Memory B cell (primary cell): ENCODE measurements at regions not wholly inside any gene's neighbourhood (a gene's known extent, or its start where the extent isn't known, plus 50 kb on each side); places are given as distances from the start of the nearest gene placed in this dataset.

Source experiments
- ATAC-seq: fragments of 150-1000 bp; cut with Tn5 transposase; 2 replicates; pipeline ENCODE4 v1.10.0; 2021; ENCODE audit warnings: low read depth, mild to moderate bottlenecking, moderate library complexity
- DNase-seq, 2 donors: peaks; one replicate each; pipeline ENCODE4 v3.0.0; 2022; ENCODE audit warnings: low spot score in 2 of 2
- H3K27ac Mint-ChIP-seq: one replicate; pipeline ENCODE4 v1.8.0; 2022; ENCODE audit warnings: mild to moderate bottlenecking, moderate library complexity, mixed read lengths
- H3K27me3 Mint-ChIP-seq: one replicate; pipeline ENCODE4 v1.8.0; 2022; ENCODE audit warnings: mixed read lengths
- H3K36me3 Mint-ChIP-seq: one replicate; pipeline ENCODE4 v1.8.0; 2022; ENCODE audit warnings: mild to moderate bottlenecking, mixed read lengths
- H3K4me1 Mint-ChIP-seq: one replicate; pipeline ENCODE4 v1.8.0; 2022; ENCODE audit warnings: mixed read lengths
- H3K4me3 Mint-ChIP-seq: one replicate; pipeline ENCODE4 v1.8.0; 2022; ENCODE audit warnings: mild to moderate bottlenecking, moderate library complexity, mixed read lengths
- H3K9me3 Mint-ChIP-seq: one replicate; pipeline ENCODE4 v1.8.0; 2022; ENCODE audit warnings: mixed read lengths

GRCh38 chr12:42691991-42692557 is 102.5 kb upstream of the PRICKLE1 start:
- ATAC-seq (no peak), DNase-seq (no peak)
- H3K27me3 Mint-ChIP-seq, result no peaks in the 10 kb centered on the region
- no peaks in the 10 kb centered on the region for H3K36me3 Mint-ChIP-seq
- peaks cover 5% of the 10 kb centered on the region for H3K9me3 Mint-ChIP-seq
- H3K27ac Mint-ChIP-seq, result no peak overlapping the region
- peaks cover 6% of the 10 kb centered on the region for H3K4me1 Mint-ChIP-seq
- no peak overlapping the region for H3K4me3 Mint-ChIP-seq

GRCh38 chr12:42690264-42690663 is 100.7 kb upstream of the PRICKLE1 start:
- Mint-ChIP-seq H3K9me3 (peaks cover 3% of the 10 kb centered on the region), H3K4me3 (no peak overlapping the region), H3K27me3 (no peaks in the 10 kb centered on the region), H3K27ac (no peak overlapping the region), H3K4me1 (peaks cover 2% of the 10 kb centered on the region), H3K36me3 (no peaks in the 10 kb centered on the region)
- ATAC-seq (no peak), DNase-seq (no peak)

GRCh38 chr12:42689699-42690098 is 100.2 kb upstream of the PRICKLE1 start:
- no peak overlapping the region for H3K4me3 Mint-ChIP-seq
- H3K4me1 Mint-ChIP-seq, result no peaks in the 10 kb centered on the region
- ATAC-seq (no peak), DNase-seq (no peak)
- no peaks in the 10 kb centered on the region for H3K36me3 Mint-ChIP-seq
- peaks cover under 1% of the 10 kb centered on the region for H3K27me3 Mint-ChIP-seq
- H3K9me3 Mint-ChIP-seq, result peaks cover 3% of the 10 kb centered on the region
- no peak overlapping the region for H3K27ac Mint-ChIP-seq

- H3K36me3 Mint-ChIP-seq, result no peaks in the 10 kb centered on the region
- H3K4me3 Mint-ChIP-seq, result no peak overlapping the region
- peaks cover 3% of the 10 kb centered on the region for H3K9me3 Mint-ChIP-seq
- DNase-seq (no peak), ATAC-seq (no peak)
- no peaks in the 10 kb centered on the region for H3K4me1 Mint-ChIP-seq
- H3K27ac Mint-ChIP-seq, result no peak overlapping the region
- peaks cover 5% of the 10 kb centered on the region for H3K27me3 Mint-ChIP-seq
Measured at GRCh38 chr12:42686514-42687172, 97.1 kb upstream of the PRICKLE1 start.

- Mint-ChIP-seq H3K27ac (no peak overlapping the region), H3K4me1 (no peaks in the 10 kb centered on the region), H3K27me3 (peaks cover 5% of the 10 kb centered on the region), H3K36me3 (no peaks in the 10 kb centered on the region), H3K4me3 (no peak overlapping the region), H3K9me3 (no peaks in the 10 kb centered on the region)
- ATAC-seq (no peak), DNase-seq (no peak)
Measured at GRCh38 chr12:42684802-42685071, 95.2 kb upstream of the PRICKLE1 start.

- no peaks in the 10 kb centered on the region for H3K4me1 Mint-ChIP-seq
- H3K9me3 Mint-ChIP-seq, result no peaks in the 10 kb centered on the region
- no peak for DNase-seq
- H3K4me3 Mint-ChIP-seq, result no peak overlapping the region
- no peak for ATAC-seq
- H3K36me3 Mint-ChIP-seq, result no peaks in the 10 kb centered on the region
- no peak overlapping the region for H3K27ac Mint-ChIP-seq
- peaks cover 5% of the 10 kb centered on the region for H3K27me3 Mint-ChIP-seq
Measured at GRCh38 chr12:42683933-42684801, 94.6 kb upstream of the PRICKLE1 start.

GRCh38 chr12:42683266-42683665 is 93.7 kb upstream of the PRICKLE1 start:
- peaks cover 5% of the 10 kb centered on the region for H3K27me3 Mint-ChIP-seq
- ATAC-seq, result no peak

GRCh38 chr12:42679466-42679865 is 89.9 kb upstream of the PRICKLE1 start:
- Mint-ChIP-seq H3K4me1 (no peaks in the 10 kb centered on the region), H3K4me3 (no peak overlapping the region), H3K9me3 (peaks cover 1% of the 10 kb centered on the region), H3K27ac (no peak overlapping the region), H3K27me3 (peaks cover 4% of the 10 kb centered on the region), H3K36me3 (no peaks in the 10 kb centered on the region)
- DNase-seq (no peak), ATAC-seq (no peak)

More at GRCh38 chr12:42683266-42683665, 93.7 kb upstream of the PRICKLE1 start:
- no peak for DNase-seq
- Mint-ChIP-seq H3K9me3 (no peaks in the 10 kb centered on the region), H3K4me3 (no peak overlapping the region), H3K36me3 (no peaks in the 10 kb centered on the region), H3K4me1 (no peaks in the 10 kb centered on the region), H3K27ac (no peak overlapping the region)

GRCh38 chr12:42677461-42677860 is 87.9 kb upstream of the PRICKLE1 start:
- peaks cover 2% of the 10 kb centered on the region for H3K4me1 Mint-ChIP-seq
- H3K27me3 Mint-ChIP-seq, result peaks cover 2% of the 10 kb centered on the region
- no peak overlapping the region for H3K27ac Mint-ChIP-seq
- no peak for DNase-seq
- ATAC-seq, result no peak
- peaks cover 1% of the 10 kb centered on the region for H3K9me3 Mint-ChIP-seq
- no peak overlapping the region for H3K4me3 Mint-ChIP-seq
- no peaks in the 10 kb centered on the region for H3K36me3 Mint-ChIP-seq

GRCh38 chr12:42673535-42673934 is 84.0 kb upstream of the PRICKLE1 start:
- peaks cover 2% of the 10 kb centered on the region for H3K27me3 Mint-ChIP-seq
- H3K4me1 Mint-ChIP-seq, result peaks cover 3% of the 10 kb centered on the region
- ATAC-seq (no peak), DNase-seq (no peak)
- no peak overlapping the region for H3K27ac Mint-ChIP-seq
- no peaks in the 10 kb centered on the region for H3K36me3 Mint-ChIP-seq
- no peak overlapping the region for H3K4me3 Mint-ChIP-seq
- peaks cover 1% of the 10 kb centered on the region for H3K9me3 Mint-ChIP-seq

GRCh38 chr12:42670719-42671118 is 81.2 kb upstream of the PRICKLE1 start:
- Mint-ChIP-seq H3K27me3 (peaks cover 5% of the 10 kb centered on the region), H3K36me3 (no peaks in the 10 kb centered on the region), H3K9me3 (peaks cover 1% of the 10 kb centered on the region), H3K4me1 (peaks cover 3% of the 10 kb centered on the region), H3K27ac (no peak overlapping the region), H3K4me3 (no peak overlapping the region)
- DNase-seq (no peak), ATAC-seq (no peak)

GRCh38 chr12:42669553-42669952 is 80.0 kb upstream of the PRICKLE1 start:
- no peaks in the 10 kb centered on the region for H3K36me3 Mint-ChIP-seq
- H3K4me3 Mint-ChIP-seq, result no peak overlapping the region
- peaks cover 3% of the 10 kb centered on the region for H3K4me1 Mint-ChIP-seq
- DNase-seq (no peak), ATAC-seq (no peak)
- H3K27ac Mint-ChIP-seq, result no peak overlapping the region
- H3K27me3 Mint-ChIP-seq, result peaks cover 5% of the 10 kb centered on the region
- no peaks in the 10 kb centered on the region for H3K9me3 Mint-ChIP-seq

- no peaks in the 10 kb centered on the region for H3K36me3 Mint-ChIP-seq
- no peaks in the 10 kb centered on the region for H3K4me1 Mint-ChIP-seq
- H3K4me3 Mint-ChIP-seq, result no peak overlapping the region
- H3K9me3 Mint-ChIP-seq, result no peaks in the 10 kb centered on the region
- ATAC-seq (no peak), DNase-seq (no peak)
- H3K27ac Mint-ChIP-seq, result no peak overlapping the region
- peaks cover 5% of the 10 kb centered on the region for H3K27me3 Mint-ChIP-seq
Measured at GRCh38 chr12:42666671-42667243, 77.2 kb upstream of the PRICKLE1 start.

- H3K36me3 Mint-ChIP-seq, result no peaks in the 10 kb centered on the region
- ATAC-seq (no peak), DNase-seq (no peak)
- H3K27me3 Mint-ChIP-seq, result peaks cover 5% of the 10 kb centered on the region
- no peak overlapping the region for H3K27ac Mint-ChIP-seq
- no peaks in the 10 kb centered on the region for H3K4me1 Mint-ChIP-seq
- no peaks in the 10 kb centered on the region for H3K9me3 Mint-ChIP-seq
- H3K4me3 Mint-ChIP-seq, result no peak overlapping the region
Measured at GRCh38 chr12:42663621-42664020, 74.1 kb upstream of the PRICKLE1 start.
